Esophagus squamous epithelium (tissue), 4 donors: ENCODE measurements at regions not wholly inside any gene's neighbourhood (a gene's known extent, or its start where the extent isn't known, plus 50 kb on each side); places are given as distances from the start of the nearest gene placed in this dataset.

ENCODE experiments used
- CTCF ChIP-seq, 6 experiments: fragments of 450-650 bp in 4 of 6; fragments of 200-600 bp in 2 of 6; sonication (generic) in 2 of 6; IDR thresholded peaks; one replicate each; pipeline ENCODE4 v1.5.1; 2016 to 2019; ENCODE audit warnings: antibody characterized with exemption in 6 of 6, mild to moderate bottlenecking in 4 of 6, moderate library complexity in 4 of 6
- POLR2A ChIP-seq, 4 donors: fragments of 450-650 bp; IDR thresholded peaks; one replicate each; pipeline ENCODE4 v1.6.1; 2017; ENCODE audit warnings: antibody characterized with exemption in 4 of 4, mild to moderate bottlenecking in 4 of 4, moderate library complexity in 3 of 4

- no peak for TF ChIP-seq POLR2A (IDR thresholded peaks at IDR 0.05)
- TF ChIP-seq CTCF (IDR thresholded peaks at IDR 0.05): no peak
These were observed 303.4 kb downstream of the SPRY2 start for GRCh38 chr13:80037505-80037888.
